A549 (cell line): ENCODE measurements at regions not wholly inside any gene's neighbourhood (a gene's known extent, or its start where the extent isn't known, plus 50 kb on each side); places are given as distances from the start of the nearest gene placed in this dataset.

Source experiments
- CBX8 ChIP-seq: fragments of 200-600 bp; sonication (generic); IDR thresholded peaks from 2 replicates; pipeline ENCODE4 v1.6.1; 2016
- CHD2 ChIP-seq: fragments of 150-350 bp; IDR thresholded peaks from 2 replicates; pipeline ENCODE4 v1.6.1; 2014; ENCODE audit warnings: low read length; ENCODE audit not compliant: partially characterized antibody
- EP300 ChIP-seq, 2 experiments: fragments of >200 bp; sonication (Bioruptor Twin); formaldehyde crosslinking; IDR thresholded peaks; 2 replicates in 1 of 2; 3 replicates in 1 of 2; pipeline ENCODE4 v1.6.1; 2016 to 2017
- MAFK ChIP-seq: fragments of 450-650 bp; IDR thresholded peaks from 2 replicates; pipeline ENCODE4 v1.6.1; 2014; ENCODE audit not compliant: partially characterized antibody
- MYC ChIP-seq: IDR thresholded peaks from 2 replicates; pipeline ENCODE4 v1.6.1; 2012; ENCODE audit warnings: mild to moderate bottlenecking, inconsistent platforms, low read length, improper control_type of control experiment, borderline replicate concordance
- POLR2A ChIP-seq: IDR thresholded peaks from 2 replicates; pipeline ENCODE4 v1.6.1; 2012; ENCODE audit warnings: mild to moderate bottlenecking, low read length
- POLR2AphosphoS2 ChIP-seq: conservative IDR thresholded peaks from 2 replicates; pipeline ENCODE4 v1.6.1; 2012; ENCODE audit warnings: low read length, improper control_type of control experiment, inconsistent platforms
- RNF2 ChIP-seq: fragments of 200-600 bp; sonication (generic); IDR thresholded peaks from 2 replicates; pipeline ENCODE4 v1.6.1; 2016; ENCODE audit warnings: low read depth, mild to moderate bottlenecking, antibody characterized with exemption, moderate library complexity, borderline replicate concordance
- TF ChIP-seq, protein P1 (sequence below): fragments of >200 bp; sonication (Bioruptor Twin); formaldehyde crosslinking; IDR thresholded peaks from 3 replicates; pipeline ENCODE4 v1.5.1; 2016

DNA sequence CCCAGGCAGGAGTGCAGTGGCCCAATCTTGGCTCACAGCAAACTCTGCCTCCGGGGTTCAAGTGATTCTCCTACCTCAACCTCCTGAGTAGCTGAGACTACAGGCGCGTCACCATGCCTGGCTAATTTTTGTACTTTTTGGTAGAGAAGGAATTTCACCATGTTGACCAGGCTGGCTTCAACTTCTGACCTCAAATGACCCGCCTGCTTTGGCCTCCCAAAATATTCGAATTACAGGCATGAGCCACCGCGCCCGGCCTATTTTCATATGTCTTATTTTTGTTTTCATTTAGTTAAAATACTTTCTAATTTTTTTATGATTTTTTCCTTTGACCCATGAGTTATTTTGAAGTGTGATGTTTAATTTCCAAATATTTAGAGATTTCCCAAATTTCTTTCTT, 143.6 kb upstream of the VRK1 start:
- TF ChIP-seq, protein P1, sequence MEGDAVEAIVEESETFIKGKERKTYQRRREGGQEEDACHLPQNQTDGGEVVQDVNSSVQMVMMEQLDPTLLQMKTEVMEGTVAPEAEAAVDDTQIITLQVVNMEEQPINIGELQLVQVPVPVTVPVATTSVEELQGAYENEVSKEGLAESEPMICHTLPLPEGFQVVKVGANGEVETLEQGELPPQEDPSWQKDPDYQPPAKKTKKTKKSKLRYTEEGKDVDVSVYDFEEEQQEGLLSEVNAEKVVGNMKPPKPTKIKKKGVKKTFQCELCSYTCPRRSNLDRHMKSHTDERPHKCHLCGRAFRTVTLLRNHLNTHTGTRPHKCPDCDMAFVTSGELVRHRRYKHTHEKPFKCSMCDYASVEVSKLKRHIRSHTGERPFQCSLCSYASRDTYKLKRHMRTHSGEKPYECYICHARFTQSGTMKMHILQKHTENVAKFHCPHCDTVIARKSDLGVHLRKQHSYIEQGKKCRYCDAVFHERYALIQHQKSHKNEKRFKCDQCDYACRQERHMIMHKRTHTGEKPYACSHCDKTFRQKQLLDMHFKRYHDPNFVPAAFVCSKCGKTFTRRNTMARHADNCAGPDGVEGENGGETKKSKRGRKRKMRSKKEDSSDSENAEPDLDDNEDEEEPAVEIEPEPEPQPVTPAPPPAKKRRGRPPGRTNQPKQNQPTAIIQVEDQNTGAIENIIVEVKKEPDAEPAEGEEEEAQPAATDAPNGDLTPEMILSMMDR: no peak
- TF ChIP-seq CBX8: no peak
- no peak for TF ChIP-seq EP300 (IDR thresholded peaks at IDR 0.05)
- no peak for TF ChIP-seq MYC
- TF ChIP-seq RNF2: no peak
- TF ChIP-seq POLR2AphosphoS2: no peak
- no peak for TF ChIP-seq POLR2A
- no peak for TF ChIP-seq CHD2
- TF ChIP-seq MAFK: no peak
